ENCODE measurements at regions not wholly inside any gene's neighbourhood (a gene's known extent, or its start where the extent isn't known, plus 50 kb on each side); places are given as distances from the start of the nearest gene placed in this dataset.

- Histone ChIP-seq H3K79me2 (ENCODE audit: control insufficient read depth, insufficient read depth, low read length) (no peaks in the 10 kb centered on the region), H3K9me3 (replicated peaks; ENCODE audit: control insufficient read depth, insufficient read depth, low read length) (no peaks in the 10 kb centered on the region), H3K36me3 (ENCODE audit: control insufficient read depth in 2 of 2, insufficient read depth in 2 of 2, low read length in 1 of 2) (no peaks in the 10 kb centered on the region), H3K4me1 (ENCODE audit: control insufficient read depth, insufficient read depth, low read length) (no peaks in the 10 kb centered on the region), H3K27ac (ENCODE audit: control insufficient read depth, insufficient read depth) (no peak overlapping the region), H3K9ac (ENCODE audit: control insufficient read depth, insufficient read depth, low read length) (no peak overlapping the region), H3K4me2 (ENCODE audit: control insufficient read depth, insufficient read depth) (no peak overlapping the region), H3K4me3 (no peak overlapping the region), H4K20me1 (ENCODE audit: control insufficient read depth, insufficient read depth) (no peaks in the 10 kb centered on the region), H2AFZ (ENCODE audit: control insufficient read depth, low read depth, low read length) (no peak overlapping the region), H3K27me3 (replicated peaks in 1 of 2; ENCODE audit: control insufficient read depth in 2 of 2, insufficient read depth in 2 of 2, low read length in 1 of 2) (peaks cover 0 to 2% of the 10 kb centered on the region in 2 experiments; a peak in 1 of 4 replicates)
- CTCF ChIA-PET: no interaction called here
- no peak for TF ChIP-seq E2F8 (IDR thresholded peaks at IDR 0.05; ENCODE audit: low read depth, partially characterized antibody)
- TF ChIP-seq REST (IDR thresholded peaks at IDR 0.05; ENCODE audit: low read depth, low read length): peak; percentile 40; the same call in 1 of the 2 replicates
- 47% methylated on average over 4 of the region's 4 CpGs for WGBS (ENCODE audit: insufficient coverage, insufficient replicate concordance, low lambda C conversion rate, missing lambda C conversion rate)
- BruUV-seq (replicated peaks): no TSS peak
- POLR2A ChIA-PET: no interaction called here
- FAIRE-seq (no peak), ATAC-seq (no peak), DNase-seq (ENCODE audit: low read depth, low spot score) (no peak)
- in situ Hi-C loops (cut with MboI) (no loop called here), intact Hi-C loops (cut with micrococcal nuclease; ENCODE audit: unreplicated experiment) (no loop called here)
- RAD21 ChIA-PET (ENCODE audit: unreplicated experiment): no interaction called here
- SMC1A ChIA-PET (ENCODE audit: uncharacterized antibody, unreplicated experiment): no interaction called here
These were observed 191.5 kb downstream of the RAMP3 start for GRCh38 chr7:45349090-45349489.

Data from GM12878 (cell line).